Sigmoid colon (tissue), 6 donors: ENCODE measurements at regions not wholly inside any gene's neighbourhood (a gene's known extent, or its start where the extent isn't known, plus 50 kb on each side); places are given as distances from the start of the nearest gene placed in this dataset.

ENCODE experiments used
- DNase-seq: peaks from one replicate; pipeline ENCODE4 v3.0.0-alpha.2; 2019
- H3K27ac ChIP-seq, 4 donors: fragments of 200-600 bp; sonication (generic); one replicate each; pipeline ENCODE4 v1.5.1; 2016 to 2019; ENCODE audit warnings: mild to moderate bottlenecking in 1 of 4
- H3K27me3 ChIP-seq, 3 donors: fragments of 200-600 bp; sonication (generic); one replicate each; pipeline ENCODE4 v1.5.1; 2019; ENCODE audit warnings: mild to moderate bottlenecking in 1 of 3
- H3K36me3 ChIP-seq, 4 donors: fragments of 200-600 bp; sonication (generic); one replicate each; pipeline ENCODE4 v1.5.1; 2016 to 2019
- H3K4me1 ChIP-seq, 4 donors: fragments of 200-600 bp; sonication (generic); one replicate each; pipeline ENCODE4 v1.5.1; 2017 to 2019
- H3K4me3 ChIP-seq, 4 donors: fragments of 200-600 bp; sonication (generic); one replicate each; pipeline ENCODE4 v1.5.1; 2017 to 2019; ENCODE audit warnings: mild to moderate bottlenecking in 2 of 4, moderate library complexity in 1 of 4
- H3K9me3 ChIP-seq, 4 donors: fragments of 200-600 bp in 3 of 4; sonication (generic) in 3 of 4; one replicate each; pipeline versions ENCODE4 v1.5.1 to v1.6.1; 2013 to 2019
- CTCF ChIP-seq, 4 experiments: fragments of 450-650 bp in 3 of 4; fragments of 200-600 bp in 1 of 4; IDR thresholded peaks; one replicate each; pipeline ENCODE4 v1.5.1; 2016 to 2019; ENCODE audit warnings: antibody characterized with exemption in 4 of 4, mild to moderate bottlenecking in 3 of 4, moderate library complexity in 2 of 4
- EP300 ChIP-seq, 4 donors: sonication (generic); formaldehyde crosslinking; IDR thresholded peaks; one replicate each; pipeline ENCODE4 v1.6.1; 2017; ENCODE audit warnings: antibody characterized with exemption in 4 of 4
- POLR2A ChIP-seq, 2 donors: fragments of 450-650 bp; IDR thresholded peaks; one replicate each; pipeline ENCODE4 v1.6.1; 2016; ENCODE audit warnings: antibody characterized with exemption in 2 of 2, mild to moderate bottlenecking in 2 of 2, moderate library complexity in 2 of 2
- POLR2AphosphoS5 ChIP-seq, 4 donors: sonication (generic); formaldehyde crosslinking; IDR thresholded peaks; one replicate each; pipeline ENCODE4 v1.6.1; 2017; ENCODE audit warnings: antibody characterized with exemption in 4 of 4
- WGBS, 2 donors: extraction: QIAGEN DNeasy Blood & Tissue Kit; methylation state at CpG; one replicate each; pipeline ENCODE4 v1.1.7; 2013; 5-methylcytosine and 5-hydroxymethylcytosine counted together
- intact Hi-C: fragments of 100-400 bp; cut with DNase I; formaldehyde crosslinking; loops from one replicate; pipeline ENCODE4 v1.15.1; 2023
- donor health status: healthy with polysubstance abuse.
- donor health status: healthy.

DNA sequence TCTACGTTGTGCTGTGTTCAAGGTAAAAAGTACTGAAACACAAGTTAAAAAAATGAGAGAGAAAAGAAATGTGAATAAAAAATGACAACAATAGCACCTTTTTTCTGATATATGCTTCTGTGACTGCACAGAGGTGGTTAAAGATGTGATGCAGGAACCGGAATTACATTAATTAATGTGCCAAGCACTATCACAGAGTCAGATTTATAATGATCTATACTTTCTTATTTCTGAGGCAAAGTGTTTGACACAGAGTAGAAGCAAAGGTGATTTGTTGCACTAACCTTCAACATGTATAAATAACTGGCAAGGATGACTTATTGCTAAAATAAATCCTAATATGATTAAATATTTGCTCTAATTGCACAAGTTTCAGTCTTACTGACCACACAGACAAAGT, 654.6 kb upstream of the SLITRK1 start:
- no peak overlapping the region for H3K27ac ChIP-seq
- DNase-seq = no peak
- no peak overlapping the region for H3K4me3 ChIP-seq
- 74 to 90% methylated on average over 2 of the region's 2 CpGs for WGBS, 2 donors
- no peaks in the 10 kb centered on the region for H3K9me3 ChIP-seq
- intact Hi-C loops = no loop called here
- H3K36me3 ChIP-seq = no peaks in the 10 kb centered on the region
- H3K27me3 ChIP-seq = no peaks in the 10 kb centered on the region
- H3K4me1 ChIP-seq = no peaks in the 10 kb centered on the region
- no peak for TF ChIP-seq POLR2AphosphoS5 (IDR thresholded peaks at IDR 0.05)
- no peak for TF ChIP-seq EP300 (IDR thresholded peaks at IDR 0.05)
- no peak for TF ChIP-seq CTCF (IDR thresholded peaks at IDR 0.05)
- TF ChIP-seq POLR2A (IDR thresholded peaks at IDR 0.05) = no peak

- intact Hi-C loops = no loop called here
- H3K36me3 ChIP-seq = no peaks in the 10 kb centered on the region
- no peak overlapping the region for H3K27ac ChIP-seq
- DNase-seq = no peak
- TF ChIP-seq CTCF (IDR thresholded peaks at IDR 0.05) (no peak), EP300 (IDR thresholded peaks at IDR 0.05) (no peak), POLR2AphosphoS5 (IDR thresholded peaks at IDR 0.05) (no peak), POLR2A (IDR thresholded peaks at IDR 0.05) (no peak)
- 77 to 87% methylated on average over 3 of the region's 3 CpGs for WGBS, 2 donors
- H3K4me3 ChIP-seq = no peak overlapping the region
- no peaks in the 10 kb centered on the region for H3K4me1 ChIP-seq
- H3K27me3 ChIP-seq = no peaks in the 10 kb centered on the region
- no peaks in the 10 kb centered on the region for H3K9me3 ChIP-seq
These were observed 646.3 kb upstream of the SLITRK1 start for GRCh38 chr13:84528408-84529070.

GRCh38 chr13:84525865-84526264, 643.6 kb upstream of the SLITRK1 start:
- Histone ChIP-seq H3K4me3 (no peak overlapping the region), H3K9me3 (peaks cover 0 to 2% (median 0%) of the 10 kb centered on the region in 4 donors), H3K27ac (no peak overlapping the region), H3K36me3 (no peaks in the 10 kb centered on the region), H3K27me3 (no peaks in the 10 kb centered on the region), H3K4me1 (no peaks in the 10 kb centered on the region)
- TF ChIP-seq CTCF (IDR thresholded peaks at IDR 0.05) (no peak), EP300 (IDR thresholded peaks at IDR 0.05) (no peak), POLR2AphosphoS5 (IDR thresholded peaks at IDR 0.05) (no peak), POLR2A (IDR thresholded peaks at IDR 0.05) (no peak)
- intact Hi-C loops = no loop called here
- no peak for DNase-seq

- H3K9me3 ChIP-seq = peaks cover 0 to 3% (median 0%) of the 10 kb centered on the region in 4 donors
- H3K27ac ChIP-seq = no peak overlapping the region
- no peaks in the 10 kb centered on the region for H3K4me1 ChIP-seq
- 69 to 73% methylated on average over 3 of the region's 3 CpGs for WGBS, 2 donors
- intact Hi-C loops = no loop called here
- no peak overlapping the region for H3K4me3 ChIP-seq
- no peaks in the 10 kb centered on the region for H3K36me3 ChIP-seq
- no peak for TF ChIP-seq EP300 (IDR thresholded peaks at IDR 0.05)
- no peak for TF ChIP-seq POLR2AphosphoS5 (IDR thresholded peaks at IDR 0.05)
- TF ChIP-seq CTCF (IDR thresholded peaks at IDR 0.05) = no peak
- no peak for TF ChIP-seq POLR2A (IDR thresholded peaks at IDR 0.05)
- DNase-seq = no peak
- H3K27me3 ChIP-seq = no peaks in the 10 kb centered on the region
These were observed 642.3 kb upstream of the SLITRK1 start for GRCh38 chr13:84524586-84524985.

DNA sequence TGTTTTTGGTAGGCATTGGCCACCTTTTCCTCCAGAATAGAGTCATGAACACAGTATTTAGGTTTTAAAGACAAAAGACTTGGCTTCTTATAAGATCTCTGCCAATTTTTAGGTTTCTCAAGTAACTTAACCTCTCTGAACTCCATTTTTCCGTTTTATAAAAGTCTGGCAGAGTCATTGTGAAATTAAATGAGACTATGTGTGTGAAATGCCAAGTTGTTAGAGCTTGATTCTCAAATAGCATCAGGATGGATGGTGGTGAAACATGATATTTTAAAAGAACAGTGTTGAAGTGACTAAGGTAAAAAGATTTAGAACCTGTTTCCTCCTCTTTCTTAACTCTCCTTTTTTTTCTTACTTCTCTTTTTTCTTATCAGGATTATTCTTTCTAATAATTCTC, 617.7 kb upstream of the SLITRK1 start:
- Histone ChIP-seq H3K4me3 (no peak overlapping the region), H3K9me3 (no peaks in the 10 kb centered on the region), H3K27me3 (no peaks in the 10 kb centered on the region), H3K36me3 (no peaks in the 10 kb centered on the region), H3K27ac (no peak overlapping the region), H3K4me1 (no peaks in the 10 kb centered on the region)
- TF ChIP-seq POLR2AphosphoS5 (IDR thresholded peaks at IDR 0.05) (no peak), EP300 (IDR thresholded peaks at IDR 0.05) (no peak)
- intact Hi-C loops = no loop called here
- no peak for DNase-seq
- 38 to 73% methylated on average over 1 of the region's 1 CpG for WGBS, 2 donors
